ENCODE measurements at regions not wholly inside any gene's neighbourhood (a gene's known extent, or its start where the extent isn't known, plus 50 kb on each side); places are given as distances from the start of the nearest gene placed in this dataset.
A peak's percentile ranks its signal among the peaks of the same experiment; 100 is the strongest.

DNA sequence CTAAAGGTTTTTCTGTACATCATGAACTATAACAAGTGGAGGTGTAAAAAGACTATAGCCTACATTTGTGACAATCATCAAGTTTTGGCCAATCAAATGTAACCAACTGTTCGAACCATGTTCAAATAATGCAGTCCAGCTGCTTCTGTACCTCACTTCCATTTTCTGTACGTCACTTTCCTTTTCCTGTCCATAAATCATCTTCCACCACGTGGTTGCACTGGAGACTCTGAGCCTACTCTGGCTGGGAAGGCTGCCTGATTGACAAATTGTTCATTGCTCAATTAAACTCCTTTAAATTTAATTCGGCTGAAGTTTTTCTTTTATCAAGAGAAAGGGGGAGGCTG, 270.4 kb upstream of the JARID2 start:
- no peaks in the 10 kb centered on the region for H4K20me1 ChIP-seq (ENCODE audit: insufficient read depth)
- no peaks in the 10 kb centered on the region for H3K9me2 ChIP-seq (ENCODE audit: insufficient read depth)
- no peak overlapping the region for H3K4me2 ChIP-seq (ENCODE audit: low read length)
- POLR2A ChIA-PET: no interaction called here
- ATAC-seq: no peak
- RAD21 ChIA-PET (ENCODE audit: low non-redundant PET in 1 of 2, low total read pairs in 2 of 2, uncharacterized antibody in 2 of 2, unreplicated experiment in 2 of 2): no interaction called here
- no peaks in the 10 kb centered on the region for H3K27me3 ChIP-seq (ENCODE audit: insufficient read depth, low read length)
- CTCF ChIA-PET: no interaction called here
- H3K27ac ChIP-seq (ENCODE audit: low read depth, low read length): no peak overlapping the region
- no peak for DNase-seq (ENCODE audit: low read depth, low spot score)
- no peaks in the 10 kb centered on the region for H3K9me3 ChIP-seq (ENCODE audit: control insufficient read depth in 1 of 2, insufficient read depth in 1 of 2, low read depth in 1 of 2, low read length in 2 of 2)
- no TSS peak for BruUV-seq (replicated peaks)
- H3K4me3 ChIP-seq (replicated peaks in 1 of 2; ENCODE audit: low read depth in 1 of 2, low read length in 2 of 2): no peak overlapping the region
- no peak overlapping the region for H2AFZ ChIP-seq (ENCODE audit: low read depth, low read length, poor library complexity, severe bottlenecking)
- H3K36me3 ChIP-seq (ENCODE audit: control insufficient read depth in 1 of 2, insufficient read depth in 2 of 2, low read length in 2 of 2): no peaks in the 10 kb centered on the region
- no peaks in the 10 kb centered on the region for H3K79me2 ChIP-seq (ENCODE audit: insufficient read depth, low read length)
- no peak overlapping the region for H3K9ac ChIP-seq (ENCODE audit: low read length)
- no peaks in the 10 kb centered on the region for H3K4me1 ChIP-seq (ENCODE audit: control insufficient read depth in 1 of 2, insufficient read depth in 2 of 2, low read length in 2 of 2)
- TF ChIP-seq CEBPB (IDR thresholded peaks at IDR 0.05; ENCODE audit: low read depth): no peak
- TF ChIP-seq, protein P1, sequence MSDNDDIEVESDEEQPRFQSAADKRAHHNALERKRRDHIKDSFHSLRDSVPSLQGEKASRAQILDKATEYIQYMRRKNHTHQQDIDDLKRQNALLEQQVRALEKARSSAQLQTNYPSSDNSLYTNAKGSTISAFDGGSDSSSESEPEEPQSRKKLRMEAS (IDR thresholded peaks at IDR 0.05): 0 out of 2 replicates have a peak, but pooled peaks have one; percentile 14
- intact Hi-C loops (cut with micrococcal nuclease): no loop called here

DNA sequence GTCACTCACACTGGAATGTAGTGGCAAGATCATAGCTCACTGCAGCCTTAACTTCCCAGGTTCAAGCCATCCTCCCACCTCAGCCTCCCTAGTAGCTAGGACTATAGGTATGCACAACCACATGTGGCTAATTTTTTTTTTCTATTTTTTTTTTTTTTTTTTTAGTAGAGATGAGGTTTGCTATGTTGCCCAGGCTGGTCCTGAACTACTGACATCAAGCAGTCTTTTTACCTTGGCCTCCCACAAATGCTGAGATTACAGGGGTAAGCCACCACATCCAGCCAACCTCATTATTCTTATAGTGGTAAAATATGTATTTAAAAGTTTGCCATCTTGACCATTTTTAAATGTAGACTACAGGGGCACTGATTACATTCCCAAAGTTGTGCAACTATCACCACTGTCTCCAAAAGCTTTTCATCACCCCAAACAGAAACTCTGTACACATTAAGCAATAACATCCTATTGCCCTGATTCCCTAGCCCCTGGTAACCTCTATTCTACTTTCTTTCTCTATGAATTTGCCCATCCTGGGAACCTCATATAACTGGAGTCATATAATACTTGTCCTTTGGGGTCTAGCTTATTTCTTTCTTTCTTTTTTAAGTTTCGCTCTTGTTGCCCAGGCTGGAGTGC, 268.0 kb upstream of the JARID2 start:
- no peak for TF ChIP-seq ZNF274 (IDR thresholded peaks at IDR 0.05; ENCODE audit: low read depth, low read length)
- TF ChIP-seq, protein P2, sequence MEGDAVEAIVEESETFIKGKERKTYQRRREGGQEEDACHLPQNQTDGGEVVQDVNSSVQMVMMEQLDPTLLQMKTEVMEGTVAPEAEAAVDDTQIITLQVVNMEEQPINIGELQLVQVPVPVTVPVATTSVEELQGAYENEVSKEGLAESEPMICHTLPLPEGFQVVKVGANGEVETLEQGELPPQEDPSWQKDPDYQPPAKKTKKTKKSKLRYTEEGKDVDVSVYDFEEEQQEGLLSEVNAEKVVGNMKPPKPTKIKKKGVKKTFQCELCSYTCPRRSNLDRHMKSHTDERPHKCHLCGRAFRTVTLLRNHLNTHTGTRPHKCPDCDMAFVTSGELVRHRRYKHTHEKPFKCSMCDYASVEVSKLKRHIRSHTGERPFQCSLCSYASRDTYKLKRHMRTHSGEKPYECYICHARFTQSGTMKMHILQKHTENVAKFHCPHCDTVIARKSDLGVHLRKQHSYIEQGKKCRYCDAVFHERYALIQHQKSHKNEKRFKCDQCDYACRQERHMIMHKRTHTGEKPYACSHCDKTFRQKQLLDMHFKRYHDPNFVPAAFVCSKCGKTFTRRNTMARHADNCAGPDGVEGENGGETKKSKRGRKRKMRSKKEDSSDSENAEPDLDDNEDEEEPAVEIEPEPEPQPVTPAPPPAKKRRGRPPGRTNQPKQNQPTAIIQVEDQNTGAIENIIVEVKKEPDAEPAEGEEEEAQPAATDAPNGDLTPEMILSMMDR (IDR thresholded peaks at IDR 0.05 in 2 of 3, conservative IDR thresholded peaks at IDR 0.05 in 1 of 3; ENCODE audit: borderline replicate concordance in 1 of 3, insufficient read depth in 1 of 3, low read depth in 2 of 3, low read length in 2 of 3): no peak
- TF ChIP-seq CEBPB (IDR thresholded peaks at IDR 0.05; ENCODE audit: low read depth): no peak
- TF ChIP-seq, protein P3, sequence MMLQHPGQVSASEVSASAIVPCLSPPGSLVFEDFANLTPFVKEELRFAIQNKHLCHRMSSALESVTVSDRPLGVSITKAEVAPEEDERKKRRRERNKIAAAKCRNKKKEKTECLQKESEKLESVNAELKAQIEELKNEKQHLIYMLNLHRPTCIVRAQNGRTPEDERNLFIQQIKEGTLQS (IDR thresholded peaks at IDR 0.05): no peak
- no peak for TF ChIP-seq EGR1 (IDR thresholded peaks at IDR 0.05; ENCODE audit: low read depth)
- no peak for TF ChIP-seq SP1 (IDR thresholded peaks at IDR 0.05; ENCODE audit: low read depth)
- no peak for TF ChIP-seq JUND (IDR thresholded peaks at IDR 0.05)
- no peak for TF ChIP-seq EZH2phosphoT487 (IDR thresholded peaks at IDR 0.05; ENCODE audit: borderline replicate concordance)
- TF ChIP-seq ELF1 (IDR thresholded peaks at IDR 0.05; ENCODE audit: borderline replicate concordance, low read depth): no peak
- POLR2A ChIA-PET: no interaction called here
- RAD21 ChIA-PET (ENCODE audit: low non-redundant PET in 1 of 2, low total read pairs in 2 of 2, uncharacterized antibody in 2 of 2, unreplicated experiment in 2 of 2): no interaction called here
- no peak for DNase-seq (ENCODE audit: low read depth, low spot score)
- Histone ChIP-seq H4K20me1 (ENCODE audit: insufficient read depth) (no peaks in the 10 kb centered on the region), H3K27ac (ENCODE audit: low read depth, low read length) (no peak overlapping the region), H3K9me2 (ENCODE audit: insufficient read depth) (no peaks in the 10 kb centered on the region), H3K79me2 (ENCODE audit: insufficient read depth, low read length) (no peaks in the 10 kb centered on the region), H3K4me3 (replicated peaks in 1 of 2; ENCODE audit: low read depth in 1 of 2, low read length in 2 of 2) (no peak overlapping the region), H3K9ac (ENCODE audit: low read length) (no peak overlapping the region), H3K4me2 (ENCODE audit: low read length) (no peak overlapping the region), H3K4me1 (ENCODE audit: control insufficient read depth in 1 of 2, insufficient read depth in 2 of 2, low read length in 2 of 2) (no peaks in the 10 kb centered on the region), H3K36me3 (ENCODE audit: control insufficient read depth in 1 of 2, insufficient read depth in 2 of 2, low read length in 2 of 2) (no peaks in the 10 kb centered on the region), H3K9me3 (ENCODE audit: control insufficient read depth in 1 of 2, insufficient read depth in 1 of 2, low read depth in 1 of 2, low read length in 2 of 2) (no peaks in the 10 kb centered on the region), H2AFZ (ENCODE audit: low read depth, low read length, poor library complexity, severe bottlenecking) (no peak overlapping the region), H3K27me3 (ENCODE audit: insufficient read depth, low read length) (no peaks in the 10 kb centered on the region)
- intact Hi-C loops (cut with micrococcal nuclease): no loop called here
- no peak for ATAC-seq
- no TSS peak for BruUV-seq (replicated peaks)
- CTCF ChIA-PET: no interaction called here

Data from HCT116 (cell line).